ENCODE measurements at regions not wholly inside any gene's neighbourhood (a gene's known extent, or its start where the extent isn't known, plus 50 kb on each side); places are given as distances from the start of the nearest gene placed in this dataset.

DNA sequence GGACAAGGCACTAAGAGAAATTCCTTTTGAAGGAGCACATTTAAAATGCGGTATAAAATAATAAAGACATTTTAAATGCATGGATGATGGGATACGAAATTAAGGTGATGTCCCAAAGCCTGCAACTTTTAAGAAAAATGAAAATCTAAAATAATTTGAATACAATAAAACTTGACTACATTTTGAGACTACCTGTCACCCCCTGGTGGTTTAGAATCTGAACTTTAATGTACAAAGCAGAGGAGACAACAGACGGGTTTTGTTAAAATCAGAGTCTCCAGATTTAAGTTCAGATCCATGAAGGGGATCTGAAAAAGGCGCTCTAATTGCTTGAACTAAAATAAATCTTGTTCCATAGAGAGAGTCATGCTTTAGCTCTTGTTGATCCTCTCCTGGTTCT lies 1129.3 kb upstream of the PCDH20 start:
- no peak for TF ChIP-seq CTCF (IDR thresholded peaks at IDR 0.05)
- TF ChIP-seq POLR2A (IDR thresholded peaks at IDR 0.05): no peak
- no peak for TF ChIP-seq POLR2AphosphoS5 (IDR thresholded peaks at IDR 0.05)

Measured in gastroesophageal sphincter (tissue), 3 donors.